ENCODE measurements at regions not wholly inside any gene's neighbourhood (a gene's known extent, or its start where the extent isn't known, plus 50 kb on each side); places are given as distances from the start of the nearest gene placed in this dataset.

GRCh38 chr21:31594726-31595125 is 64.8 kb upstream of the SOD1 start:
- TF ChIP-seq POLR2A (IDR thresholded peaks at IDR 0.05; ENCODE audit: low read length) (no peak), GATA1 (IDR thresholded peaks at IDR 0.05; ENCODE audit: low read depth, low read length) (no peak)

Data from erythroblast (primary cell).